Activated CD8-positive, alpha-beta memory T cell treated with anti-CD3 and anti-CD28 coated beads, Interleukin-2, amount 10 ng/mL, durations not matched to agents 7 days and 5 days (primary cell): ENCODE measurements at regions not wholly inside any gene's neighbourhood (a gene's known extent, or its start where the extent isn't known, plus 50 kb on each side); places are given as distances from the start of the nearest gene placed in this dataset.

Source experiments
- ATAC-seq: fragments of 150-1000 bp; cut with Tn5 transposase; one replicate; pipeline ENCODE4 v1.10.0; 2021; ENCODE audit warnings: moderate library complexity
- CTCF ChIA-PET: fragments of 350-600 bp; sonication (Branson Sonifier 250); formaldehyde crosslinking; loops from one replicate; lab custom pipeline; 2021; ENCODE audit warnings: antibody characterized with exemption; lab: Charles Lee
- DNase-seq: peaks from one replicate; pipeline ENCODE4 v3.0.0-alpha.2; 2020
- H3K27ac Mint-ChIP-seq: one replicate; pipeline ENCODE4 v1.8.0; 2021; ENCODE audit warnings: mild to moderate bottlenecking, mixed read lengths
- H3K27me3 Mint-ChIP-seq: one replicate; pipeline ENCODE4 v1.8.0; 2021; ENCODE audit warnings: mixed read lengths
- H3K36me3 Mint-ChIP-seq: one replicate; pipeline ENCODE4 v1.8.0; 2021; ENCODE audit warnings: mild to moderate bottlenecking, mixed read lengths
- H3K4me1 Mint-ChIP-seq: one replicate; pipeline ENCODE4 v1.8.0; 2021; ENCODE audit warnings: mixed read lengths
- H3K4me3 Mint-ChIP-seq: one replicate; pipeline ENCODE4 v1.8.0; 2021; ENCODE audit warnings: mild to moderate bottlenecking, moderate library complexity, mixed read lengths
- H3K9me3 Mint-ChIP-seq: one replicate; pipeline ENCODE4 v1.8.0; 2022; ENCODE audit warnings: low read depth, mixed read lengths

DNA sequence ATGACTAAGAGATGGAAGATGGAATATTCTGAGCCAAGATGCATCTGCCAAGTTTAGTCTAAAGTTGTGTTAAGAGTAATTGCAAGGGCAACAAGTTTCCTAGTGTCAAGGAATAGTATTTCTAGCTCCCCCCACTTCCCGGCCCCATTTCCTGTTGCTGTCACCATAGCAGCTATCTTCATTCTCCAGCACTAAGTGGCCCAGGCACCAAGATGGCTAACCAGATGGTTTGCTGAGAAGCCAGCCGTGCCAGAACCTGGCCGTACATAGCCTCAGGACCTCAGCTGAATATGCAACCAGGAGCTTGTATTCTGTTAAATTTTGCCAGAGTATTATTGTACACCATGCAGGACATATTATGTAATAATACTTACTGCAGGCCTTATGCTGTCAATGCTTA lies 108.8 kb upstream of the UMPS start:
- H3K4me1 Mint-ChIP-seq: peaks cover 25% of the 10 kb centered on the region
- H3K36me3 Mint-ChIP-seq: peaks cover 2% of the 10 kb centered on the region
- DNase-seq (no peak), ATAC-seq (no peak)
- CTCF ChIA-PET: interaction anchor here (1.2 kb wide), 1 partner anchor 55 kb away, joined by 4 read pairs; no protein-coding TSS in a partner anchor
- H3K9me3 Mint-ChIP-seq: no peaks in the 10 kb centered on the region
- H3K27me3 Mint-ChIP-seq: peaks cover 7% of the 10 kb centered on the region
- no peak overlapping the region for H3K4me3 Mint-ChIP-seq
- no peak overlapping the region for H3K27ac Mint-ChIP-seq

DNA sequence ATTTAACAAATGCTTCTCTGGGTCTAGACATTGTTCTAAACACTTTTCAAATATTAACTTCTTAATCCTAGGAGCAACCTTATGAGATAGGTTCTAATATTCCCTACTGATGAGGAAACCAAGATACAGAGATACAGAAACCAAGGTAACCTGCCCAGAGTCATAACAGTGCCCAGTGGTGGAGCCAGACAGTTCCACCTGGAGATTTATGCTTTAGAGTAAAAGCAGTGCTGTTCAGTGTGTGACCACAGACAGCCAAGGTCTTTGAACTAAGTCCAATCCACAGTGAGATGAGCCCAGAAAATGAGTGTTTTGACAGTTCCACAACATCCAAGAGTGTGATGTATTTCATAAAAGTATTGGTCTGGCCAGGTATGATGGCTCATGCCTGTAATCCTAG lies 105.2 kb upstream of the UMPS start:
- Mint-ChIP-seq H3K4me3 (no peak overlapping the region), H3K27me3 (peaks cover 29% of the 10 kb centered on the region), H3K4me1 (peaks cover 17% of the 10 kb centered on the region), H3K36me3 (no peaks in the 10 kb centered on the region), H3K9me3 (no peaks in the 10 kb centered on the region), H3K27ac (no peak overlapping the region)
- ATAC-seq (no peak), DNase-seq (no peak)
- CTCF ChIA-PET: interaction anchor here (1.3 kb wide), 1 partner anchor 63 kb away, joined by 3 read pairs; no protein-coding TSS in a partner anchor

DNA sequence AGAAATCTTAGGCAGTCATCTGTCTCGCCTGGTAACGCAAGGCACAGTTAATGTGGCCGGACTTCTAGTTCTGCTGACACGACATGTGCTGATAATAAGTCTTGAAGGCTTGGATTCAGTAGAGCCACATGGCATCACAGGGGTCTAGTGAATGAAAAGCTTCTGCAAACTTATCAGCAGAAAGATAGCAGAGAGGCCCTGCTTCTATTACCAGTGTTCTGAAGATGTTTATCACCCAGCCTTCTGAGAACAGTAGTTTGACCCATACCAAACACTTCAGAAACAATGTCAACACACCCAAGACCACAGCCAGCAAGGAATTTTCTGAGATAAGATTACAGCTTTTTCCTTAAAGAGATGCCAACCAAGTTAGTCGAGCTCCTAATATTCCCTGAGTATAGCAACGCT lies 102.7 kb upstream of the UMPS start:
- Mint-ChIP-seq H3K9me3 (no peaks in the 10 kb centered on the region), H3K27ac (no peak overlapping the region), H3K4me3 (no peak overlapping the region), H3K4me1 (peaks cover 2% of the 10 kb centered on the region), H3K36me3 (no peaks in the 10 kb centered on the region), H3K27me3 (peaks cover 43% of the 10 kb centered on the region)
- ATAC-seq: no peak
- CTCF ChIA-PET: no interaction called here
- no peak for DNase-seq

DNA sequence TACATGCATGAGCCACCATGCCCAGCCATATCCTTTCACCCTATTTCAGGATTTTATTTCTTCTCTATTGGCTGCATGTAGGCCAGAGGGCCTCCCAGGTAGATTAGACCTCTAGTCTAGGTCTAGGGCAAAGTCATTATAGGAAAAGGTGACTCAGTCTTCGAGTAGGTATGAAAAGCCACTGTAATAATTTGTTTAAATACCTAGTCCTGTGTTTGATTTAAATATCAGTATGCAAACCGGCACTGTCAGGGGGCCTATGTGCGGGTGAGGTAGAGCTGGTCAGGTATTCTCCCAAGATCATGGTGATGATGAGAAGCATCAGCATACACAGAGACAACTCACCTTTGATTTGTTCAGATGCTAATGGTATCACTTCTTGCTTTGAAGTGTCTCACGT lies 101.4 kb upstream of the UMPS start:
- H3K4me1 Mint-ChIP-seq: peaks cover 2% of the 10 kb centered on the region
- H3K36me3 Mint-ChIP-seq: no peaks in the 10 kb centered on the region
- no peaks in the 10 kb centered on the region for H3K9me3 Mint-ChIP-seq
- no peak overlapping the region for H3K27ac Mint-ChIP-seq
- CTCF ChIA-PET: interaction anchor here (1.0 kb wide), 1 partner anchor 15 kb away, joined by 3 read pairs; no protein-coding TSS in a partner anchor
- H3K27me3 Mint-ChIP-seq: peaks cover 54% of the 10 kb centered on the region
- ATAC-seq (no peak), DNase-seq (no peak)
- no peak overlapping the region for H3K4me3 Mint-ChIP-seq

DNA sequence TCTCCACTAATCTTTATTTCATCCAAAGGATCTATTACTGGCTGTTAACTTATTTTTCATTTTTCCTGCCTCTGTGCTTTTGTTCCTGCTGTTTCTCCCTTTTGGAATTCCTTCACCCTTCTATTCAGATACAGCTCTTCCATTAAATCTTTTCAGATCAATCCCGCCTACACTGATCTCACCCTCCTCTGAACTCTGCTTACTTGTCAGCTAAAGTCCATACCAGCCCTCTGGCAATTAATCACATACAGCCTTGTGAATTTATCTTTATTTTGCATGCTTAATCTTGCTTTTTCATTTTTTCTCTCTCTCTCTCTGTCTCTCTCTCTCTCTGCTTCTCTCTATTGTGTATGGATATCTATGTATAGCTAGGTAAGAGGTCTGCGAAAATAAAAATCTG lies 100.8 kb upstream of the UMPS start:
- ATAC-seq: no peak
- CTCF ChIA-PET: interaction anchor here (1.0 kb wide), 1 partner anchor 16 kb away, joined by 3 read pairs; no protein-coding TSS in a partner anchor
- H3K36me3 Mint-ChIP-seq: no peaks in the 10 kb centered on the region
- no peaks in the 10 kb centered on the region for H3K4me1 Mint-ChIP-seq
- H3K4me3 Mint-ChIP-seq: no peak overlapping the region
- no peak for DNase-seq
- H3K9me3 Mint-ChIP-seq: no peaks in the 10 kb centered on the region
- peaks cover 59% of the 10 kb centered on the region for H3K27me3 Mint-ChIP-seq
- no peak overlapping the region for H3K27ac Mint-ChIP-seq

DNA sequence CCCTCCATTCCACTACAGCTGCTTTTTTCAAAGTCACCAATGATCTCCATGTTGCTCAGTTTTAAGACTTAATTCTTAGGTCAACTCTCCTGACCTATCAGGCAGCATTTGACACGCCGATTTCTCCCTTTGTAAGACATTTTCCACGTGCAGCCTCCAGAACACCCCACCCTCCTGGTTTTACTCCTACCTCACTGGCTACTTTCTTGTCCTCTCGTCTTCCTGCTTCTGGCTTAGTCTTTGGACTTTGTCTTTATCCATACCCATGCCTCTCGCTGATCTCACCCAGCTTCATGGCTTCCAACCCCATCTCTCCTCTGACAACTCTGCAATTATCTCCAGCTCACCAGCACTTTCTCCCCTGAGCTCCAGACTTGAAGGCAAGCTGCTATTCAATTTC lies 99.3 kb upstream of the UMPS start:
- Mint-ChIP-seq H3K36me3 (no peaks in the 10 kb centered on the region), H3K4me1 (peaks cover 5% of the 10 kb centered on the region), H3K9me3 (no peaks in the 10 kb centered on the region), H3K27ac (no peak overlapping the region), H3K27me3 (peaks cover 66% of the 10 kb centered on the region), H3K4me3 (no peak overlapping the region)
- DNase-seq: no peak
- CTCF ChIA-PET: no interaction called here
- ATAC-seq: no peak

DNA sequence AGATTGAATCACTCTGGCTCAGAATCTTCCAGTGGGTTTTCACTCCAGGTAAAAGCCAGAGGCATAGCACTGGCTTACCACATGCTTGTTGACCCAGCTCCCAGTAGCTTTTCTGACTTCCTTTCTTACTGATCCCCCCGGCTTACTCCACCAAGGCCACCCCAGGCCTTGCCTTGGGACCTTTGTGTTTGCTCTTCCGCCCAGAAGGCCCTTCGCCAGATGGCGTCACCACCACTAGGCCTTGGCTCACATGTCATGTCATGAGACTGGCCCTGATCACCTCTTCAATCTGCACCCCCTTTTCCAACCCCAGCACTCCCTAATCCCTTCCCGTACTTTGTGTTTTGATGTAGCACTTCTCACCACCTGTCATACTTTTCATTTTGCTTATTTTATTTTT lies 98.5 kb upstream of the UMPS start:
- Mint-ChIP-seq H3K36me3 (no peaks in the 10 kb centered on the region), H3K27me3 (peaks cover 71% of the 10 kb centered on the region), H3K4me3 (no peak overlapping the region), H3K27ac (no peak overlapping the region), H3K9me3 (no peaks in the 10 kb centered on the region), H3K4me1 (peaks cover 11% of the 10 kb centered on the region)
- DNase-seq: no peak
- ATAC-seq: no peak
- CTCF ChIA-PET: no interaction called here

DNA sequence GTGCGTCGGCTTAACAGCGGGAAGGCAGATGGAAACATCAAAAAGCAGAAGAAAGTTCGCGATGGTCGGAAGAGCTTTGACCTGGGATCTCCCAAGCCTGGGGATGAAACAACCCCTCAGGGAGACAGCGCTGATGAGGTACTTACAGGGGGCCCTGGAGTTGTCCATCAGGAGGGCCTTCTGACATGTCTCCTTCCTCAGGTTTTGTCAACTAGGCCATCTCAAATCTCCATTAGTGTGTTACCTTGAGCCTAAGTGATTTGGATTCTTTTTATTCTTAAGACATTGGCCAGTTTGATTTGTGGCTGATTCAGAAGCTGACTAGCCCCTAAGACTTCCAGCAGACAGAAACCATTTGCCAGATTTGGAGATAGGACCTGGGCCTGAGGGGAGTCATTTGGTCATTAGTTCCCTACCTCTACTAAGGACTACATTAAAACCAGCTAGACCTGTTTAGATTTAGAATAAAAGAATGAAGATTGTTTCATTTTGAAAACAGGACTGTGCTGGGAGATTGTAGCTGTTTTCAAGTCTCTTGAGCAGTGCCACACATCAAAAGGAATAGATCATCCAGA lies 97.6 kb upstream of the UMPS start:
- ATAC-seq (no peak), DNase-seq (no peak)
- no peak overlapping the region for H3K4me3 Mint-ChIP-seq
- H3K9me3 Mint-ChIP-seq: no peaks in the 10 kb centered on the region
- H3K4me1 Mint-ChIP-seq: peaks cover 11% of the 10 kb centered on the region
- no peaks in the 10 kb centered on the region for H3K36me3 Mint-ChIP-seq
- H3K27me3 Mint-ChIP-seq: peaks cover 73% of the 10 kb centered on the region
- CTCF ChIA-PET: no interaction called here
- H3K27ac Mint-ChIP-seq: no peak overlapping the region

DNA sequence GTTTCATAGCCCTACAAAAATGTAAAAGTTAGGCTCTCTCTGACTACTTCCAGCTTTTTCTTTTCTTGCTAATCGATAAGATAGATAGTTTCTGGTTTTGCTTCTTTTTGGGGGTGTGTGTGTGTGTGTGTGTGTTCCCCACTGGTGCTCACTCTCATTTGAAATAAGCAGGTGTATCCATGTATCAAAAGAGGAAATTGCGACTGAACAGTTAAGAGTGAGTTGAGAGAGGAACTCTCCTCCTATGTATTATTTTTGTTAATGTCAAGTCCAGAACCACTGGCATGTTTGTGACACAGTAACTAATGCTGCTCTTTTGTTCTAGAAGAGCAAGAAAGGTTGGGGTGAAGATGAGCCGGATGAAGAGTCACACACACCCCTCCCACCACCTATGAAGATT lies 96.7 kb upstream of the UMPS start:
- peaks cover 11% of the 10 kb centered on the region for H3K4me1 Mint-ChIP-seq
- H3K9me3 Mint-ChIP-seq: no peaks in the 10 kb centered on the region
- no peak overlapping the region for H3K27ac Mint-ChIP-seq
- no peak for DNase-seq
- CTCF ChIA-PET: no interaction called here
- no peak overlapping the region for H3K4me3 Mint-ChIP-seq
- H3K27me3 Mint-ChIP-seq: peaks cover 79% of the 10 kb centered on the region
- no peaks in the 10 kb centered on the region for H3K36me3 Mint-ChIP-seq
- no peak for ATAC-seq

DNA sequence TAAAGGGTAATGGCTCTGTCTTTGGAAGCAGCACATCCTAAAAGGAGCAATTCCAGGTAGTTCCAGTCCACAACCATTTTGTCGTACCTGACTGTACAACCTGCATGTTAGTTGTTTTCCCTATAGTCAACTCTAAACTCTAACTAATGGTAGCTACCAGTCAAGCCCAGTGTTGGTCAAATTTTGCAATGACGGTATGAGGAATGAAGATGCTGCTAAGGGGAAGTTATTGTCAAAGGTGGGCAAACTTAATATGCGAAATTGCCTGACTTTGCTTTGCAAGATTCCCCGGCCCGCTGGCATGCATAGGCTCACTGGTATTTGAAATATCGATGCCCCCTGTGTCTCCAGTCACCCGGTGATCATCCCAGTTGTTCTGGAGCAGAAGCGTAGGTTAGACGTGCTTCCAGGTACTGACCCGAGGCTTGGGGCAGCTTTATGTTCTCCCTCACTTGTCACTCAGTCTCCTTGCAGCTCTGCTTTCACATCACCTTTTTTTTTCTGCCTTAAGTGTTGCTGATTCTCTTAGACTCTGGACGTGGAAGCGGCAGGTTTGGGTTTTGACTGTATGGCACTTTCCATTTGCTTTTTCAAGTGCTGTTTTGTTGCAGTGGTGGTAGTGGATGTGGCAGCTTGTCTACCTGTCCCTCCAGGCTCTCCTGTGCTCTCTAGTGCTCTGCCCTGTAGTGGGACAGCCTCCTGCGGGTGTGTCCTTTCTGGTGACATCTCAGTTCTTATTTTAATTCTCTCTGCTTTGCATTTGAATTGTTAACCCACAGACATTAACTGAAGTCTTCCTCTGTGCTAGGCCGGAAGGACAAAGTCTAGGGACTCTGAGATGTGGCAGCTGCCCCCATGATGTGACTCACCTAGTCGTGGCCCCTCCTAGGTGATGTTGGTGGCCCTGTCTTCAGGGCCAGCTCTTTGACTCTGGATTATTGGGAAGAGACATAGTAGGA lies 95.8 kb upstream of the UMPS start:
- H3K27me3 Mint-ChIP-seq: peaks cover 81% of the 10 kb centered on the region
- ATAC-seq (no peak), DNase-seq (no peak)
- H3K9me3 Mint-ChIP-seq: no peaks in the 10 kb centered on the region
- H3K36me3 Mint-ChIP-seq: no peaks in the 10 kb centered on the region
- CTCF ChIA-PET: no interaction called here
- peaks cover 17% of the 10 kb centered on the region for H3K4me1 Mint-ChIP-seq
- H3K27ac Mint-ChIP-seq: no peak overlapping the region
- H3K4me3 Mint-ChIP-seq: no peak overlapping the region

DNA sequence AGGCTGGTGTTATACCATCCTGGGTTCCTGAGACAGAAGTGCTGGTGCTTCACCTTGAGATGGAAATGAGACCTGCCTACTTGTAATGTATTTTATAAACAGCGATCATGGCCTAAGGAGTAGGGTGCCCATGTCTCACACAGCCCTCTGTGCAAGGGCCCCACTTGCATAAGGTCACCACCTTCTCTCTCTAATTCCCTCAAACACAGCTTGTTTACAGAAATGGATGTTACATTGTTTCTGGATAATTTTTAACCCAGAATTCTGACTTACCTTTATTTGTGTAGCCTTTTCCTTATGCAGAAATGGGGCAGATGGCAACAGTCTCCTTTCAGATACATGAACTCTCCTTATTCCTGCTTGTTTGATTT lies 95.1 kb upstream of the UMPS start:
- CTCF ChIA-PET: no interaction called here
- Mint-ChIP-seq H3K9me3 (no peaks in the 10 kb centered on the region), H3K36me3 (no peaks in the 10 kb centered on the region), H3K27me3 (peaks cover 80% of the 10 kb centered on the region), H3K27ac (no peak overlapping the region), H3K4me3 (no peak overlapping the region), H3K4me1 (peaks cover 24% of the 10 kb centered on the region)
- DNase-seq: no peak
- no peak for ATAC-seq

DNA sequence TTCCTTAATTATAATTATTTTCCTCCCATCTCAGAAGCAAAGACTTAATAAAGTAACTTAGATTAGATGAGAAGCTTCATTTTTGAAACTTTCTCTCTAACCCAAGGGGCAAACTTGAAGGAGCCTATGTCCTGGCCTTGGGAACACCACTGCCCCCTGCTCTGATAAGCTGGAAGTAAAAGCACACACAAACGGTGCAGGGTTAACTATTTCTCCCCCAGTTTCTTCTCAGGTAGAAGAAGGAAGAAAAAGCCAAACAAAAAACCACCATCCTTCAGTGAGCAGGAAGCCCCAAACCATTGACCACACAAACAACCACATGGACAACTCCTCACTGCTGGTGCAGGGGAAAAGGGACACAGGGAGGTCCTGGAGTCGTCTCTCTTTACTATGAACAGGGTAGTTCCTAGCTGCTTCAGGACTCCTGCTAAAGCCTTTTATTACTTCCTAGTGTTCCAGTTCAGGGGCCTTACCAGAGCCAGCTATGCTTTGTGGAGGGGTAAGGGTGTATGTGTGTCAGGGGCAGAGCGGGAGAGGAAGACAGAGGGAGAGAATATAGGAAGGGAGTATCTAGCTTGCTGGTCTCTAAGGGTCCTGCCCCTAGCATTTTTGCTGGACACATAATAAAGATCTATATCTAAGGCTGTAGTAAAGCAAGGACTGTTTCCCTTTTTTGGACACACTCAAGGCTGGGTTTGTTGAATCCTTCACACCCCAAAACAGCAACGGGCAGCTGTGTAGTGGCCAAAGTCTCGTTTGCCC lies 94.0 kb upstream of the UMPS start:
- CTCF ChIA-PET: interaction anchor here (0.9 kb wide), 1 partner anchor 24 kb away, joined by 4 read pairs; no protein-coding TSS in a partner anchor
- Mint-ChIP-seq H3K27ac (no peak overlapping the region), H3K4me3 (no peak overlapping the region), H3K36me3 (no peaks in the 10 kb centered on the region), H3K9me3 (no peaks in the 10 kb centered on the region), H3K27me3 (peaks cover 86% of the 10 kb centered on the region), H3K4me1 (peaks cover 31% of the 10 kb centered on the region)
- DNase-seq: no peak
- ATAC-seq: no peak

DNA sequence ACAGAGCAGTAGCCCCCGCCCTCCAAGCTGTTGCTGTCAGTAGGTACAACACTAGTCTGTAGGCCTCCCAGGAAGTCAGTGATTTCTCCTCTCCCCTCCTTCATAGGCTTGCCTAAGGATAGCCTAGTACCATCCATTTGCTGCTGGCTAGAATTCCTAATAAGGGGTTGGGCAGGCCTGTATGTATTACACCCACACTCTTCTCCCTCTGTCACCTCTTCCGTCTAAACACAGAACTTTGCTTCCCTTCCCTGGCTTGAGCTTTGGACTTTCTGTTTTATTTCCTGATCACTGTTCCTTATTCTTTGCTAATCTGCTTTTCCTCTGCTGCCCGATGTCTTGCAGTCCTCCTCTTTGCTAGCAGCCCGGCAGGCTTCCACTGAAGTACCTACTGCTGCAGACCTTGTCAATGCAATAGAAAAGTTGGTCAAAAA lies 93.4 kb upstream of the UMPS start:
- Mint-ChIP-seq H3K4me3 (no peak overlapping the region), H3K27ac (no peak overlapping the region), H3K36me3 (no peaks in the 10 kb centered on the region), H3K9me3 (no peaks in the 10 kb centered on the region), H3K27me3 (peaks cover 86% of the 10 kb centered on the region), H3K4me1 (peaks cover 31% of the 10 kb centered on the region)
- CTCF ChIA-PET: interaction anchor here (0.9 kb wide), 1 partner anchor 23 kb away, joined by 4 read pairs; no protein-coding TSS in a partner anchor
- no peak for DNase-seq
- ATAC-seq: no peak
